K562 (cell line): ENCODE measurements at regions not wholly inside any gene's neighbourhood (a gene's known extent, or its start where the extent isn't known, plus 50 kb on each side); places are given as distances from the start of the nearest gene placed in this dataset.

Source experiments
- ATAC-seq: fragments of 200-7000 bp; cut with Tn5 transposase; 3 replicates; pipeline ENCODE4 v1.9.1; 2020; ENCODE audit warnings: moderate library complexity
- BruUV-seq: library from RNA; stranded (reverse); fragments of 400-500 nt; replicated peaks from 2 replicates; lab custom pipeline; 2021; lab: Mats Ljungman, UMichigan
- CTCF ChIA-PET: fragments of 300-600 bp; formaldehyde crosslinking; extraction: SDS; loops from one replicate; lab custom pipeline; 2021; ENCODE audit warnings: low intra/inter-chr PET ratio; lab: Yijun Ruan, JAX
- POLR2A ChIA-PET: fragments of 300-600, 350-650 bp; sonication (Branson Sonifier 250); formaldehyde crosslinking; extraction: SDS; loops from one replicate; lab custom pipeline; 2021; ENCODE audit warnings: antibody characterized with exemption, inconsistent platforms; lab: Yijun Ruan, JAX
- DNase-seq, 4 experiments: peaks; one replicate each; pipeline versions ENCODE4 v3.0.0 to v3.0.0-alpha.2; 2011 to 2018; ENCODE audit warnings: low spot score in 3 of 4, mixed read lengths in 3 of 4; ENCODE audit errors: extremely low read depth in 1 of 4
- FAIRE-seq: peaks from 2 replicates; lab custom pipeline; 2011; peaks lifted over from hg19 to GRCh38; lab: Jason Lieb, UNC
- H2AFZ ChIP-seq: 2 replicates; pipeline ENCODE4 v1.6.0; 2011; ENCODE audit warnings: low read depth, low read length, control low read depth, inconsistent platforms
- H3K27ac ChIP-seq: fragments of 200-600 bp; 3 replicates; pipeline ENCODE4 v1.8.0; 2011; ENCODE audit warnings: low read depth, mild to moderate bottlenecking, control low read depth, inconsistent platforms, low read length, moderate library complexity, mixed read lengths; ENCODE audit errors: extremely low read depth
- H3K27me3 ChIP-seq, 2 experiments: fragments of 300-600 bp in 1 of 2; 2 replicates in 1 of 2; 3 replicates in 1 of 2; pipeline versions ENCODE4 v1.6.0 to v1.8.0; 2011; ENCODE audit warnings: inconsistent platforms in 2 of 2, low read length in 2 of 2, mild to moderate bottlenecking in 1 of 2, mixed read lengths in 1 of 2, moderate library complexity in 1 of 2; ENCODE audit not compliant: control insufficient read depth in 2 of 2, insufficient read depth in 2 of 2
- H3K36me3 ChIP-seq: fragments of 300-600 bp; 3 replicates; pipeline ENCODE4 v1.8.0; 2011; ENCODE audit warnings: mild to moderate bottlenecking, low read length, inconsistent platforms; ENCODE audit not compliant: control insufficient read depth, insufficient read depth
- H3K4me1 ChIP-seq, 2 experiments: fragments of 200-600 bp in 1 of 2; replicated peaks in 1 of 2; 2 replicates in 1 of 2; 3 replicates in 1 of 2; pipeline versions ENCODE4 v1.5.1 to v1.8.0; 2011; ENCODE audit warnings: inconsistent platforms in 2 of 2, low read length in 2 of 2, mild to moderate bottlenecking in 1 of 2, mixed read lengths in 1 of 2, moderate library complexity in 1 of 2; ENCODE audit not compliant: control insufficient read depth in 2 of 2, insufficient read depth in 2 of 2
- H3K4me2 ChIP-seq: 2 replicates; pipeline ENCODE4 v1.6.1; 2011; ENCODE audit warnings: low read length, control low read depth, inconsistent platforms, mixed read lengths; ENCODE audit not compliant: insufficient read depth
- H3K4me3 ChIP-seq: fragments of 200-600 bp; sonication (generic), shearing (Covaris generic); 2 replicates; pipeline ENCODE4 v1.5.1; 2016; ENCODE audit warnings: control low read depth, inconsistent platforms
- H3K79me2 ChIP-seq: fragments of 200-600 bp; 3 replicates; pipeline ENCODE4 v1.8.0; 2011; ENCODE audit warnings: low read length, inconsistent platforms; ENCODE audit not compliant: control insufficient read depth, insufficient read depth
- H3K9ac ChIP-seq, 2 experiments: 2 replicates each; pipeline versions ENCODE4 v1.6.0 to v1.6.1; 2011; ENCODE audit warnings: low read depth in 2 of 2, low read length in 2 of 2, control low read depth in 1 of 2, inconsistent platforms in 1 of 2, mild to moderate bottlenecking in 1 of 2, mixed read lengths in 1 of 2; ENCODE audit not compliant: insufficient read depth in 1 of 2
- H3K9me1 ChIP-seq: one replicate; pipeline ENCODE4 v1.6.0; 2011; ENCODE audit warnings: inconsistent platforms, mild to moderate bottlenecking, low read length, moderate library complexity; ENCODE audit not compliant: control insufficient read depth, insufficient read depth
- H3K9me3 ChIP-seq: replicated peaks from 2 replicates; pipeline ENCODE4 v1.5.1; 2011; ENCODE audit warnings: low read depth, low read length, inconsistent platforms; ENCODE audit not compliant: control insufficient read depth, insufficient read depth
- H4K20me1 ChIP-seq: replicated peaks from 2 replicates; pipeline ENCODE4 v1.6.1; 2011; ENCODE audit warnings: low read length, inconsistent platforms, mixed read lengths; ENCODE audit not compliant: control insufficient read depth, insufficient read depth
- BRF2 ChIP-seq: IDR thresholded peaks from 3 replicates; pipeline ENCODE4 v1.6.1; 2011; ENCODE audit warnings: borderline replicate concordance, mild to moderate bottlenecking; ENCODE audit not compliant: insufficient read length, insufficient read depth
- GATA2 ChIP-seq: sonication (generic); formaldehyde crosslinking; IDR thresholded peaks from 2 replicates; pipeline ENCODE4 v1.4.0; 2020; ENCODE audit warnings: mild to moderate bottlenecking, missing genetic modification reagents
- JUN ChIP-seq, 2 experiments: sonication (generic) in 1 of 2; formaldehyde crosslinking in 1 of 2; IDR thresholded peaks; 2 replicates each; pipeline versions ENCODE4 v1.6.1 to v1.8.0; 2012 to 2022; ENCODE audit warnings: borderline replicate concordance in 2 of 2, mild to moderate bottlenecking in 2 of 2, improper control_type of control experiment in 1 of 2, low read depth in 1 of 2, low read length in 1 of 2, missing genetic modification reagents in 1 of 2
- PCBP2 ChIP-seq: fragments of 200-400 bp; formaldehyde crosslinking; IDR thresholded peaks from 2 replicates; pipeline ENCODE4 v1.6.1; 2018; ENCODE audit warnings: low read length, low read depth, mild to moderate bottlenecking, moderate library complexity; ENCODE audit not compliant: poor library complexity, severe bottlenecking
- POLR2AphosphoS2 ChIP-seq: IDR thresholded peaks from 2 replicates; pipeline ENCODE4 v1.6.1; 2012; ENCODE audit warnings: low read length, improper control_type of control experiment
- RHOXF2B ChIP-seq: fragments of 250-450 bp; sonication (Bioruptor Pico); conservative IDR thresholded peaks from 2 replicates; pipeline ENCODE4 v1.5.1; 2021
- WGBS: fragments of 100-300 bp; shearing (Covaris generic); methylation state at CpG from one replicate; pipeline ENCODE4 v1.1.6; 2016; ENCODE audit warnings: low coverage, mixed read lengths; ENCODE audit not compliant: insufficient coverage; ENCODE audit errors: missing lambda C conversion rate; 5-methylcytosine and 5-hydroxymethylcytosine counted together
- in situ Hi-C: fragments of 300-500 bp; cut with MboI; formaldehyde crosslinking; loops from 4 replicates; pipeline ENCODE4 v1.15.0; 2018; ENCODE audit warnings: inconsistent platforms, mixed read lengths
- intact Hi-C: fragments of 100-400 bp; cut with micrococcal nuclease; formaldehyde crosslinking; loops from 2 replicates; pipeline ENCODE4 v1.14.2; 2022
- TF ChIP-seq, protein P1 (sequence below): sonication (generic); formaldehyde crosslinking; IDR thresholded peaks from 2 replicates; pipeline ENCODE4 v1.8.0; 2022; ENCODE audit warnings: missing genetic modification reagents, mild to moderate bottlenecking, borderline replicate concordance

- TF ChIP-seq, protein P1, sequence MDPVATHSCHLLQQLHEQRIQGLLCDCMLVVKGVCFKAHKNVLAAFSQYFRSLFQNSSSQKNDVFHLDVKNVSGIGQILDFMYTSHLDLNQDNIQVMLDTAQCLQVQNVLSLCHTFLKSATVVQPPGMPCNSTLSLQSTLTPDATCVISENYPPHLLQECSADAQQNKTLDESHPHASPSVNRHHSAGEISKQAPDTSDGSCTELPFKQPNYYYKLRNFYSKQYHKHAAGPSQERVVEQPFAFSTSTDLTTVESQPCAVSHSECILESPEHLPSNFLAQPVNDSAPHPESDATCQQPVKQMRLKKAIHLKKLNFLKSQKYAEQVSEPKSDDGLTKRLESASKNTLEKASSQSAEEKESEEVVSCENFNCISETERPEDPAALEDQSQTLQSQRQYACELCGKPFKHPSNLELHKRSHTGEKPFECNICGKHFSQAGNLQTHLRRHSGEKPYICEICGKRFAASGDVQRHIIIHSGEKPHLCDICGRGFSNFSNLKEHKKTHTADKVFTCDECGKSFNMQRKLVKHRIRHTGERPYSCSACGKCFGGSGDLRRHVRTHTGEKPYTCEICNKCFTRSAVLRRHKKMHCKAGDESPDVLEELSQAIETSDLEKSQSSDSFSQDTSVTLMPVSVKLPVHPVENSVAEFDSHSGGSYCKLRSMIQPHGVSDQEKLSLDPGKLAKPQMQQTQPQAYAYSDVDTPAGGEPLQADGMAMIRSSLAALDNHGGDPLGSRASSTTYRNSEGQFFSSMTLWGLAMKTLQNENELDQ, result no peak
- TF ChIP-seq JUN (IDR thresholded peaks at IDR 0.05; ENCODE audit: borderline replicate concordance, low read depth, low read length) (no peak), JUN (CRISPR knock-in tag; IDR thresholded peaks at IDR 0.05; ENCODE audit: borderline replicate concordance) (no peak)
- TF ChIP-seq, all 486 proteins: peak for 0
Observed at GRCh38 chr3:64976456-64976855, 288.7 kb upstream of the ADAMTS9 start (continued).

DNA sequence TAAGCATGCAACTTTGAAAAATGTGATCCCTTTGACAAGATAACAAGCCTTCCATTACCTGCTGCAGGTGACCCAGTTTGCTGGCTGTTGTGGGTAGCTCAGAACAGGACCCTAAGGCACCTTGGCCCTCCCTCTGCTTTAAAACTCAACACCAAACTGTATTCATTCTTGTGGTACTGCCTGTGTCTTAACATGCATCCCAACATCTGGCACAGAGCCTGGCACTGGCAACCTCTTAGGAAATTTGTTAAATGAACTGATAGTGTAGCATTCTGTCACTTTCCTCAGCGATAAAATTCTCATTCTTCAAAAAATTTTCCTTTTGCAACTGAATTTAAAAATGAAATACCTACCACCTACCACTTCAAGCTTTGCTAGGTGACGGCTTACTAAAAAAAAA is 287.3 kb upstream of the ADAMTS9 start:
- Histone ChIP-seq H3K9me3 (no peaks in the 10 kb centered on the region), H3K4me1 (no peaks in the 10 kb centered on the region), H3K4me3 (no peak overlapping the region), H3K9ac (no peak overlapping the region), H3K79me2 (no peaks in the 10 kb centered on the region), H3K36me3 (no peaks in the 10 kb centered on the region), H3K27ac (no peak overlapping the region), H4K20me1 (no peaks in the 10 kb centered on the region), H2AFZ (no peak overlapping the region), H3K4me2 (no peak overlapping the region), H3K27me3 (no peaks in the 10 kb centered on the region; a peak in 1 of 5 replicates), H3K9me1 (no peaks in the 10 kb centered on the region)
- in situ Hi-C loops, result no loop called here
- ChIA-PET CTCF (no interaction called here), POLR2A (no interaction called here)
- intact Hi-C loops, result no loop called here
- FAIRE-seq, result no peak
- no peak for ATAC-seq
- DNase-seq, result no peak
- no TSS peak for BruUV-seq
- WGBS, result 0% methylated on average over 1 of the region's 2 CpGs
- TF ChIP-seq GATA2 (CRISPR knock-in tag) (no peak), BRF2 (no peak), RHOXF2B (CRISPR knock-in tag) (no peak), PCBP2 (no peak), POLR2AphosphoS2 (no peak)
